GM19023 (cell line): ENCODE measurements at regions not wholly inside any gene's neighbourhood (a gene's known extent, or its start where the extent isn't known, plus 50 kb on each side); places are given as distances from the start of the nearest gene placed in this dataset.

Source experiments
- ATAC-seq: cut with Tn5 transposase; IDR thresholded peaks from one replicate; pipeline ENCODE4 v1.9.1; 2021; ENCODE audit warnings: mild to moderate bottlenecking, moderate library complexity; ENCODE audit not compliant: unreplicated experiment

DNA sequence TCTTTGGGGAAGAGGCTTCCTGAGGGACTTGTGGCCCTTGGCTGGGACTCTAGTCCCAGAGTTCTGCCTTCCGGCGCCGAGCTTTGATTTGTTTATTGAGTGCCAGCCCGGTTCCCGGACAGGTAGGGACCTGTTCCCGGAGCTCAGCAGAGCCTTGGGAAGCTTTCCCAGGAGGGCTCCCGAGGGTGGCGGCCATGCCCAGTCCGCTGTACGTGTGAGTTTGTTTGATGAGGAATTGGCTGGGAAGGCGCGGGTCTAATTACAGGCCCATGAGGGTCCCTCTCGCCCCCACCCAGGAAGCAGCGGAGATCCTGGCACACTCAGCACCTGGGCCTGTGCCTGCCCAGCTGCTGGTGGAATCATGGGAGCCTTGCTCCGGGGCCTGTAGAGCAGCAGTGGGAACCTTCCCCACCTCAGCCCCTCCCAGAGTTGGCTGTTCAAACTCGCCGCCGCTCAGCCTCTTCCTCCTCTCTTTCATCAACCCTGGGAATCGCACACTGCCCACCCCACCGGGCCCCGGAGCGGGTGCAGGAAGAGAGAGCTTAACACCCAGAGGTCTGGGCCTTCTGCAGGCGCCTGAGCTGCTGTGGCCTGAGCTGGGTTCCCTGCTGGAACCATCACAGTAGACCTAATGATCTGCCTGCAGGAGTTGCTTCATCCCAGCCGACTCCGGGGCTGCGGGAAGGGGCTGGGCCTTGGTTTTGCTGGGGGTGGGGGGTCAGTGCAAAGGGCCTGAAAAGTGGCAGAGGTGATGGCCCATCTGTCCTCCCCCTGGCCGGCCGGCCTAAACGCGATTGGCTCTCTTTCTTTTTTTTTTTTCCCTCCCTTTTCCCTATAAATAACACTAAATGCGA lies 313.7 kb downstream of the SEC14L1 start:
- ATAC-seq = no peak

- ATAC-seq = no peak
Measured at GRCh38 chr17:77455111-77455890, 314.5 kb downstream of the SEC14L1 start.

DNA sequence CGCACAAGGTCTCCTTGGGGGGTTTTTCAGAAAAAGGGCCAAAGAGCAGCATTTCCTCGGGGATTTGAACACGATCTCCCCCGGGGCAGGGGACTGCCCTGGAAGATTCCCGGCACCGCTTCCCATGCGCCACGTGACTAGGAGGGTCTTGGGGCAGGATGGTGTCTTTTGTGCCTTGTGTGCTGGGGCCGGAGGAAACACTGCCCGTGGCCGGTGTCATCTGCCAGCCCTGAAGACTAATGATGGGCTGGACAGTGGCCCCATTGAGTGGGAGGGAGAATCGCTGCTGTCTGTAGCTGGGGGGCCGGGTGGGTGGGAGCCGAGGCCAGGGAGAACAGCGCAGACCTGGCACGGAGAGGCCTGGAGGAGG lies 315.1 kb downstream of the SEC14L1 start:
- ATAC-seq = no peak

- no peak for ATAC-seq
Measured at GRCh38 chr17:77456271-77456950, 315.6 kb downstream of the SEC14L1 start.

DNA sequence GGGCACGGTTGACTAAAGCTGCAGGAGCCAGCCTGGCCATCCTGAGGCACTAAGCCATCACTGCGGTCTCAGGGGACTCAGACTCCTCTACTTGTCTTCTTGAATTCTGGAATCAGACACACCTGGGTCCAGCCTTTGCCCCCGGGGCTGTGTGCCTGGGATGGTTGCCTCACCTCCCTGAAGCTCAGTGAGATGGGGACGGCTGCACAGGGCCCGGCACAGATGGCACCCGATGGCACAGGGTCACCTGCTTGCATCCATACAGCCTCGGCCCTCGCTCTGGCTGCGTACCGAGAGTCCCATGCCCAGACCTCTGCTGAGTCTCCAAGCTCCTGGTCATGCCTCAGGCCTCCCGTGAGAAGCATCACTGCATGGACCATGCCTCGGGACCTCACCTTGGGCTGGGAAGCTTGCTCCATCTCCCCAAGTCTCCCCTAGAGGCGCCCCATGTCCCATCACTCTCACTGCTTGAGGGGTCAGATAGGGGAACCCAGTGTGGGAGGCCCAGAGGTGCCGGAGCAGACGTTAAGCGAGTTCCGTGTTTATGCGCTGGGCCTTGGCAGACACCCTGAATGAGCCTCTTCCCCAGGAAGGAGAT lies 316.3 kb downstream of the SEC14L1 start:
- no peak for ATAC-seq

- ATAC-seq = no peak
Measured at GRCh38 chr17:77457572-77458201, 316.9 kb downstream of the SEC14L1 start.

- ATAC-seq = no peak
Measured at GRCh38 chr17:77458202-77459017, 317.6 kb downstream of the SEC14L1 start.

DNA sequence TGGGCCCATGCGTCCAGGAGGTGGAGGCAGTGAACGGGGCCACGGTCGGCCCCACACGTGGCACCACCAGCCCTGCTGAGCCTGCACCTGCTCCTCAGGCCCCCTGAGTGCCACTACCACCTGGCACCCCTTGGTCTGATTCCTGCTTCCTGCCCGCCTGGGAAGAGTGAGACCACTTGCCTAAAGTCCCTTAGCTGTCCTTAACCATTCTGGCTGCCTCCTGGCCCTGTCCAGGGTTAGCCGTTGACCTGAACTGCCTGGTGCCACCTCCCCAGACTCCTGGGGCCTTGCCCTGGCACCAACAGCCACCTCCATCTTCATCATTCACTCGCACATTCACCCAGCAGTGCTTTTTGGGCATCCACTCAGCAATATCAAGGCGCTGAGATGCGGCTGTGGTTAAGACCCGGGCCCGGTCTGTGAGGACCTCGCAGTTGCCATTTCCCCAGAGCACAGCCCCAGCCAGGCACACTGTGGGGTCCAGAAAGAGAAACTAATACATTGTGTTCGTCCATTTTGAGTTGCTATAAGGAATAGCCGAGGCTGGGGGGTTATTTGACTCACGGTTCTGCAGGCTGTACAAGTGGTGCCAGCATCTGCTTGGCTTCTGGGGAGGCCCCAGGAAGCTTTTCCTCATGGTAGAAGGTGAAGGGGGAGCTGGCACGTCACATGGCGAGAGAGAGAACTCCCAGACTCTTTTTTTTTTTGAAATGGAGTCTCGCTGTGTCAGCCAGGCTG lies 318.4 kb downstream of the SEC14L1 start:
- no peak for ATAC-seq

GRCh38 chr17:77460514-77461046 lies 319.8 kb downstream of the SEC14L1 start:
- ATAC-seq = no peak

- ATAC-seq = no peak
Measured at GRCh38 chr17:77461277-77462057, 320.7 kb downstream of the SEC14L1 start.

DNA sequence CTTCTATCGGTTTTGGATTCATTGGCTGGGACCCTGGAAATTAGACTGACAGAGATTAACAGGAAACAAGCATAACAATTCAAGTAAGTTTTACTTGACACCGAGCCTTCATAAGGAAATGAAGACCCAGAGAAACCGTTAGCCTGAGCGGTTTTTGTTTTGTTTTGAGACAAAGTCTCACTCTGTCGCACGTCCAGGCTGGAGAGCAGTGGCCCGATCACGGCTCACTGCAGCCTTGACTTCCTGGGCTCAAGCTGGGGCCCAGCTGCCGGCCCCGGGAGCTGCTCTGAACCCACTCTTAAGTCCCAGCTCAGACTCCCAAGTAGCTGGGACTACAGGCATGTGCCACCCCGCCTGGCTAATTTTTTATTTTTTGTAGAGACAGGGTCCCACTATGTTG lies 321.3 kb downstream of the SEC14L1 start:
- no peak for ATAC-seq

GRCh38 chr17:77462553-77463497 lies 322.1 kb downstream of the SEC14L1 start:
- no peak for ATAC-seq

DNA sequence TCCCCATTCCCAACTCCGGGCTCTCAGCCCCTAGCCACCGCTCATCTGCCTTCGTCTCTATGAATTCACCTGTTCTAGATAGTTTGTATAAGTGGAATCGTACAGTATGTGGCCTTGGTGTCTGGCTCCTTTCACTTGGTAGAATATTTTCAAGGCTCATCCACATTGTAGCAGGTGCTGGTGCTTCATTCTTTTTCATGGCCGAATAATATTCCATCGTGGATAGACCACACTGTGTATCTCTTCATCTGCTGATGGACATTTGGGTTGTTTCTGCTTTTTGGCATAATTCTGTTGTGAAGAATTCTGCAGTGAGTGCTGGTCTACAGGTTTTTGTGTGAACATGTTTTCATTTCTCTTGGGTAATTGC lies 324.2 kb downstream of the SEC14L1 start:
- no peak for ATAC-seq

GRCh38 chr17:77465358-77466041 lies 324.7 kb downstream of the SEC14L1 start:
- ATAC-seq = peak; percentile 63

- no peak for ATAC-seq
Measured at GRCh38 chr17:77466140-77466539, 325.4 kb downstream of the SEC14L1 start.

DNA sequence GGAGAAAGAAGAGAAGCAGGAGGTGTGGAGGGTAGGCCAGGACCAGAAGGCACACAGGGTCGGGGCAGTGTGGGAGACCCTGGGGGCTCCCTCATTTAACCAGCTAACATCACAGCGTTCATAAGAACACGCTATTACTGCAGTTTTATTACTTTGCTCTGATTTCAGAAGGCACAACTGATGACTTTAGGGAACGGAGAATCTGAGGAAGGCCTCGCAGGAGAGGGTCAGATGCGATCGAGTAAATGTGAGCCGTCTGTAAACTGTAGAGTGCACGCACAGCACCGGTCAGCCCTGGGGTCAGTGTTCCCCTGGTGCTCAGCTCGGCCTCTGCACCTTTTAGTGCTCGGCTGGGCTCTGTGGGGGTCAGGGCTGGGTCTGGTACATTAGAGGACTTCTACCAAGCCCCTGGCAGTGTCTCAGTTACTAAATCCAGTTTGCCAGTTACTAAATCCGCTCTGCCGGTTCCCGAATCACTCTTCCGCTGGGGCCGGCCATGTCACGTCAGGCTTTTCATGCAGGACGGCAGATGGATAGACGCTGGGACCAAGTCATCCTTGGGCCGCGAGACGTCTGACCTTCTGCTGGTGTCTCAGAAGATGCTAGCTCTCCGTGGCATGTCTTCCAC lies 325.9 kb downstream of the SEC14L1 start:
- no peak for ATAC-seq
